GM18502 (cell line): ENCODE measurements at regions not wholly inside any gene's neighbourhood (a gene's known extent, or its start where the extent isn't known, plus 50 kb on each side); places are given as distances from the start of the nearest gene placed in this dataset.
"Not testable (repeated sequence)": the region's sequence is repeated elsewhere in the genome, so short reads cannot be mapped to it uniquely, and the experiment has no call there.

Experiments
- ATAC-seq: cut with Tn5 transposase; IDR thresholded peaks from one replicate; pipeline ENCODE4 v1.9.1; 2021; ENCODE audit warnings: mild to moderate bottlenecking; ENCODE audit not compliant: unreplicated experiment, poor library complexity

DNA sequence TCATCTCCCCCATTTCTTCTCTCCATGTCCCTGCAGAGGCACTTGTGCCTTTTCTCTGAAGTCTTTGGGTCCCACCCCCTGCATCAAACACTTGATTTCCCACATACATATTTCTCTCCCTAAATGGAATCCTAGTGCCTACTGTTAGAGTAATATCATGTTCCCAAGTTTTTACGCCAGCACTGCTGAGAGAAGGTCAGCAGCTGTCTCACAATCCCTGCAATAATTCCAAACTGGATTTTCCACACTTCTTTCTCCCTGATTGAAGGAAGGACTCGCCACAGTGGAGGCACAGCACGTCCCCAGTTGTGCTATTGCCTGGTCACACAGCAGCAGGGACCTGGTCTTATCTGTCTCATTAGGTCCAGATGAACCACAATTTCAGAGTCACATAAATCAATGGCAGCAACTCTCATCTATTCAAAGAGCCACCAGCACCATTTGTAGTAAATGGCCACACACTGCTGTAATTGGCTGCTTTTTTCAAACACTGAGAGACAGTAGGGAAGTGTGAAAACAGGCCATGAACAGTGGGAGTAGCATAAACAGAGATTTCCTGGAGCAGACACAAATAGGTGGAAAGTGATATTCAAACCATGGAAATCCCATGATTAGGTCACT, 605.5 kb downstream of the XPNPEP1 start:
- no peak for ATAC-seq

GRCh38 chr10:109314016-109314415, 609.3 kb downstream of the XPNPEP1 start:
- ATAC-seq: not testable (repeated sequence)

- not testable (repeated sequence) for ATAC-seq
Measured at GRCh38 chr10:109312555-109312954, 610.8 kb downstream of the XPNPEP1 start.

- no peak for ATAC-seq
Measured at GRCh38 chr10:109308971-109309370, 614.3 kb downstream of the XPNPEP1 start.

DNA sequence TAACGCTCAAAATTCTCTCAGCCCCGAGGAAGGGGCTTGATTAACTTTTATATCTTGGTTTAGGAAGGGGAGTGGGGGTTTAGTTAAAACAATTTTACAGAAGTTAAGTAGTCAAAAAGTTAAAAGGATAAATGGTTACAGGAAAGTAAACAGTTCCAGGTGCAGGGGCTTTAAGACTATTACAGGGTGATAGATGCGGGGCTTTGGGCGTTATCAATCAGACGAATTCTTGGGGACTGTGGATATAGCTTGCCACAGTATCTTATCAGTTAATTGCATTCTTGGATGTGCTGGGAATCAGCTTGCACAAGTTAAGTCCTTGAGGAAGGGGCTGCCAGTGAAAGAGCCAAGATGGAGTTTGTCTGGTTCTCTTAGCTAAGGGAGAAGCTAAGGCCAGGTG, 616.2 kb downstream of the XPNPEP1 start:
- not testable (repeated sequence) for ATAC-seq

GRCh38 chr10:109306698-109307097, 616.6 kb downstream of the XPNPEP1 start:
- ATAC-seq: no peak

DNA sequence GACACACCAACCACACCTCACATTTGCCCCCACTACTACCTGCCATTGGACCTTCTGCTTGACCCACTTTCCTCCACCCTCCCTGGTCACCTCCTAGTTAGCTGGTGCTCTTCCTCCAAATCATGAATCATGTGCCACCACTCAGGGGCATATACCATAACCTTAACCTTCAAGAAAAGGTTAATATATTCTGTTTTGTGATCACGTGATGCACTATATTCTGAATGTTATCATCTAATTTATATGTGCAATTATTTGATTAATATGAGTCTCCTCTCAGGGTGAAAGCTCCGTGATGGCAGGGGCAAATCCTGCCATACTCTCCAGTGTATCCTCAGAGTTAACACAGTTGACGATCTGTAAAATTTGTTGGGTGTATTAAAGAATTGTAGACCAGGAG, 635.5 kb downstream of the XPNPEP1 start:
- no peak for ATAC-seq

DNA sequence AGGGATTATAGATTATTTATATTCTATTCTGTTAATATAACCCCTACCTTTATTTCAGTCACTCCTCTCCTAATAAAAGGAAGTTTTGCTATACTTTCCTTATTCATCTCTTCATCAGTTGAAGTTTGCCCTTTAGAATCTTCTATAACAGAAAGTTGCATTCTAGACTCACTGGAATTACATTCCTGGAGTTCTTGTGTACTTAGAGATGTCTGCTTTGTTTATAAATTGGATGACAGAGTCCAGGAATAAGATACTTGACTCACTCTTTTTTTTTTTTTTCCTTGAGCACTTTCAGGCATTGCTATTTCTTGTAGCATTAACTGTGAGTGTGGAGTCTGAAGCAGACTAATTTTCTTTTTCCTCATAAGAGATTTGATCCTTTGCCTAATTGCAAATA, 640.8 kb downstream of the XPNPEP1 start:
- ATAC-seq: no peak

DNA sequence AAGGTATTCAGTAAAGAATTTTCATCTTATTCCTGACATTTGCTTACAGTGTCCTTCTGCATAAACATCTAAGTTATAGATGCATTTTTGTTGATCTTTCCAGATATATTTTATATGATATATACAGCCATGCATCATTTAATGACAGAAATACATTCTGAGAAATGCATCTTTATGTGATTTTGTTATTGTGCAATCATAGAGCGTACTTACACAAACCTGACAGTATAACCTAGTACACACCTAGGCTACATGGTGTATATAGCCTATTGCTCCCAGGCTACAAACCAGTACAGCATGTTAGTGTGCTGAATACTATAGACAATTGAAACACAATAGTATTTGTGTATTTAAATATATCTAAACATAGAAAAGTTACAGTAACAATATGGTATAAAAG, 642.0 kb downstream of the XPNPEP1 start:
- ATAC-seq: no peak

GRCh38 chr10:109280837-109281236, 642.5 kb downstream of the XPNPEP1 start:
- no peak for ATAC-seq

- no peak for ATAC-seq
Measured at GRCh38 chr10:109277456-109277855, 645.9 kb downstream of the XPNPEP1 start.

DNA sequence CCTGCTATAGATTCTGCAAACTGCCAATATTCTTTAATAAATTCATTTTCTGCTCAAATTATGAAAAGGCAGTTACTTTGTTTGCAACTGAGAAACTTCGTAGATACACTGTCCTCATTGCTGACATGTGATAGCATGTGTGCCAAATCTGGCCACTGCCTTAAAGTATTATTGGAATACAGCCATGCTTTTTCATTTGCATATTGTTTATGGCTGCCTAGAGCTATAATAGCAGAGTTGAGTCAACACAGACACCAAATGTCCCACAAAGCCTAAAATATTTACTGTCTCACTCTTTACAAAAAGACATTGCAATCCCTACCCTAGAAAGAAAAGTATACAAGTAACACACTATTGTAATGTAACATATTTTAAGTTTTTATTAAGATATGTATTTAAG, 647.4 kb downstream of the XPNPEP1 start:
- ATAC-seq: no peak

DNA sequence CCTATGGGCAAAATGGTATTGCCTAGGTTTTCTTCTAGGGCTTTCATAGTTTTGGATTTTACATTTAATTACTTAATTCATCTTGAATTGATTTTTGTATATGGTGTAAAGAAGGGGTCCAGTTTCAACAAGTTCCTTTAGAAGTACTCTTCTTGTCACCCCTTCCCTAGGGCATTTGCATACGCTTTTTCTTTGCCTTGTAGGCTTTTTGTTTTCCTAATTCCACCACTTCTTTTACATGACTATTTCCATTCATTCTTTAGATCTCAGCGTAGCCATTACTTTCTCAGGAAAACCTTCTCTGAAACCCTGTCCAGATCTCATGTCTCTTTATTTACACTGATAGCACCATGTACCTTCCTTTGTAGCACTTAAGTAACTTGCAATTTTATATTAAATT, 648.6 kb downstream of the XPNPEP1 start:
- ATAC-seq: no peak

GRCh38 chr10:109270173-109270572, 653.1 kb downstream of the XPNPEP1 start:
- ATAC-seq: no peak

DNA sequence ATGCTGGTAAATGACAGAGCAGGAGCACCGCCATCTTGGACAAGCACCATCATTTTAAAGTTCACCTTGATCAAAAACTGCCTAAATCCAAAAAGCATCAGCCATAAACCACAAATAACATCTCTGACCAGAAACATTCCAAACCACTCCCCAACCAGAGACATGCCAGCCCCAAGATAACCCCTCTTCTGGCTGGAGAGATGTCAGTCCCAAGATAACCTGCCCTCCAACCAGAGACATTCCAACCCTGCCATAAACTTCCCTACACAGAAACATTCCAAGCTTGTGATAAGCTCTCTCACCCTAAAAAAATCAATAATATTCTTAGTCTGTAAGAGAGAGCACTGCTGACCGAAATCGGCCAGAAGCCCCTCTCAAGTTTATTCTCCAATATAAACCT, 659.3 kb downstream of the XPNPEP1 start:
- ATAC-seq: no peak

DNA sequence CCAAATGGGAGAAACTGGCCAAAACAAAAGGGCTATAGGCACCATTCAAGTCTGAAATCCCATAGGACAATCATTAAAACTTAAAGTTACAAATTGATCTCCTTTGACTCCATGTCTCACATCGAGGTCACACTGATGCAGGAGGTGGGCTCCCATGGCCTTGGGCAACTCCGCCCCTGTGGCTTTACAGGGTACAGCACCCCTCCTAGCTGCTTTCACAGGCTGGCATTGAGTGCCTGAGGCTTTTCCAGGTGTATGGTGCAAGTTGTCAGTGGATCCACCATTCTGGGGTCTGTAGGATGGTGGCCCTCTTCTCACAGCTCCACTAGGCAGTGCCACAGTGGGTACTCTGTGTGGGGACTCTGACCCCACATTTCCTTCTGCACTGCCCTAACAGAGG, 662.1 kb downstream of the XPNPEP1 start:
- no peak for ATAC-seq

DNA sequence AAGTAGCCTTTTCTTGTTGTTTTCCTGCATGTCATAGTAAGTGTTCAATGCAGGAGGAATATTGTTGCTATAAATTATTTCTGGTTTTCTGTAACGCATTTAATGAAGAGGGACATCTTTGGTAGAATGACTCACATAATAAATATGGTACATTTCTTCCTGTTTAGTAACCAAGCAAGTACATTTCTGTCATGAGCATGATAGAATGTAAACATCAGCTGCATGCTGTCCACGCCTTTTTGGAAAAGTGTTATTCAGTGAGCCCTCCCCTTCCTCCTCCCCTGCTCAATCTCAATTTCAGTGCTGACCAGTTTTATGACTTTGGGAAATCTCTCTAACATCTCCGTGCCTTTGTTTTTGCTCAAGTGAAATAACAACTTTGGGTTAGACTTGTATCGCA, 664.0 kb downstream of the XPNPEP1 start:
- ATAC-seq: no peak

DNA sequence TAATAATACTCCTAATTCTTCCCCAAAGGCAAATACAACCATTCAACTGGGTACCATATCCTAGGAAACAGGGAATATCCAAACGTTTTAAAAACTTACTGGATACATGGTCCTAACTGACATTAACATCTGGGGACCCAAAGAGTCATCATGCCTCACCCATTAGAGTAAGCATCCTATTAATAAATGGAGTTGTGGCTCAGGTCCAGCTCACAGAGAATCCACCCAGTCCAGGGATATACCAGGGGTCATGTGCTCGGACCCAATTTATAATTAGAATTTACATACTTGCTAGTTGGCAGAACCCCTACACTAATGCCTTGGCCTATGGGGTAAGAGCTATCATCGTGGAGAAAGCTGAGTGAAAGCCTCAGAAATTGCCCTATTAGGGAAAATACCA, 670.0 kb downstream of the XPNPEP1 start:
- no peak for ATAC-seq

- ATAC-seq: no peak
Measured at GRCh38 chr10:109250152-109250551, 673.2 kb downstream of the XPNPEP1 start.

- no peak for ATAC-seq
Measured at GRCh38 chr10:109247814-109248213, 675.5 kb downstream of the XPNPEP1 start.

DNA sequence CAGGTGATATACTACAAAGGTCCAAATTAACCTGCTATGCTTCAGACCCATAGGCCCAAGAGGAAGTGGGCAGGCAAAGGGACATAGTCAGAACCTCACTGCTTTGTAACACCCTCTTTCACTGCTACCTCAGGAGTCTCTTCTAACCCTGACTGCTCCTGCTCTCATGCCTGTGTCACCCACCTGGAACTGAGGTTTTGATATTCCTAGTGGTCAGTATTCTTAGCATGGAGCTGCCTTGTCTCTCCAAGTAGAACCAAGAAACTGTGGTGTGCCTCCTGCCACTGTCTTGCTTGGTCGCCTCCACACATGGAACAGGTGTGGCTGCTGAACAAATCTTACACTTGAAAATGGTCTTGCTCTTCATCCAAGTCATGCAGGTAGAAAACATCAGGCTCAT, 677.5 kb downstream of the XPNPEP1 start:
- no peak for ATAC-seq

DNA sequence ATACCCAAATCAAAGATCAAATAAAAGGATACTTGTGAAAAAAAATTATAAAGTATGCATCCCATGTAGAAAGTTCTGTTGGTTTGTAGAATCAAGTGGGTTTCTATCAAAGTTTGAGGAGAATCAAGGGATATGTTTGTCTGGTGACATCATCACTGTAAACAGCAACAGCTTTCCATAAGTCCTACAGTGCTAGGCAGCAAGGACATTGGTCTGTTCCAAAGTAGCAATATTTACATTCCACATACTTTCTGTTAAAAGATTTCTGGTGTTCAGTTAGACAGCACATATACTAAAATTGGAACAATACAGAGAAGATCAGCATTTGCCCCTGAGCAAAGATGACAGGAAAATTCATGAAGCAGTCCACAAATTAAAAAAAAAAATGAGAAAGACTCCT, 683.9 kb downstream of the XPNPEP1 start:
- ATAC-seq: no peak

- ATAC-seq: no peak
Measured at GRCh38 chr10:109237682-109238081, 685.6 kb downstream of the XPNPEP1 start.
